ENCODE measurements at regions not wholly inside any gene's neighbourhood (a gene's known extent, or its start where the extent isn't known, plus 50 kb on each side); places are given as distances from the start of the nearest gene placed in this dataset.

DNA sequence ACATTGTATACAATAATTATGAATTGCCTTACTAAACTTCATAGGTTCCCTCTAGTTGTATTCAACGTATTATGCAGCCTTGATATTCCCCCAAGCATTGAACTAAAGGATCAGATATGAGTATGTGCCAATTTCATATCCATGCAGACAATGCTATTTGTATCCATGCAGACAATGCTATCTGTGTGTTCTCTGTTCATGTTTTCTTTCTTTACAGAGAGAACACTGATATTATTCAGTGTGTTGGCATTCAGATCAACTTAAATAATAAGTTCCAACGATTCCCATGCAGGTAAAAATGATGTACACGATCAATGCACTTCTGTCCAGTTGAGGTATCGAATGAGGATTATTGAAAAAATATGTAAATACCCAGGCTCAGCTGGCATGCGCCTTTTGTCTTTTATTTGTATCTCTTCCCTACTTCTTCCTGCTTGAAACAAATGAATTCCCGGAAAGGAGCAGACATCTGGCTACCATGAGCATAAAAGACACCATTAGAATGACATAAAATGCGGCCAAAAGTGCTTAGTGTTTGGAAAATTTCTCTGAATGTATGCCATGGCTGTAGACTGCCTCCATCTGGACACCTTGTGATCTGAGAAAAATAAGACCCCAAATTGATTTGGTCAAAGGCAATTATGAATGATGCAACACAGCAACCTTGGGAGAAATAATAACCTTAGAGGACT lies 731.5 kb downstream of the SLITRK1 start:
- Histone ChIP-seq H3K27ac (ENCODE audit: low read length) (no peak overlapping the region), H3K36me3 (ENCODE audit: insufficient read depth, low read length) (no peaks in the 10 kb centered on the region), H3K9me2 (ENCODE audit: insufficient read depth, low read length) (no peaks in the 10 kb centered on the region), H3K9ac (ENCODE audit: low read length) (no peak overlapping the region), H4K20me1 (ENCODE audit: insufficient read depth) (no peaks in the 10 kb centered on the region), H2AFZ (ENCODE audit: low read depth, low read length) (no peak overlapping the region), H3K27me3 (ENCODE audit: insufficient read depth, low read depth, low read length) (no peaks in the 10 kb centered on the region), H3K4me3 (ENCODE audit: low read length) (no peak overlapping the region), H3K4me2 (ENCODE audit: low read length) (no peak overlapping the region), H3K79me2 (replicated peaks; ENCODE audit: insufficient read depth, low read length) (no peaks in the 10 kb centered on the region), H3K9me3 (ENCODE audit: low read length) (peaks cover 3% of the 10 kb centered on the region), H3F3A (ENCODE audit: insufficient read depth, low read length, poor library complexity, severe bottlenecking) (no peaks in the 10 kb centered on the region)
- no peak for TF ChIP-seq MXI1 (conservative IDR thresholded peaks at IDR 0.05; ENCODE audit: poor library complexity, severe bottlenecking)
- TF ChIP-seq, protein P1, sequence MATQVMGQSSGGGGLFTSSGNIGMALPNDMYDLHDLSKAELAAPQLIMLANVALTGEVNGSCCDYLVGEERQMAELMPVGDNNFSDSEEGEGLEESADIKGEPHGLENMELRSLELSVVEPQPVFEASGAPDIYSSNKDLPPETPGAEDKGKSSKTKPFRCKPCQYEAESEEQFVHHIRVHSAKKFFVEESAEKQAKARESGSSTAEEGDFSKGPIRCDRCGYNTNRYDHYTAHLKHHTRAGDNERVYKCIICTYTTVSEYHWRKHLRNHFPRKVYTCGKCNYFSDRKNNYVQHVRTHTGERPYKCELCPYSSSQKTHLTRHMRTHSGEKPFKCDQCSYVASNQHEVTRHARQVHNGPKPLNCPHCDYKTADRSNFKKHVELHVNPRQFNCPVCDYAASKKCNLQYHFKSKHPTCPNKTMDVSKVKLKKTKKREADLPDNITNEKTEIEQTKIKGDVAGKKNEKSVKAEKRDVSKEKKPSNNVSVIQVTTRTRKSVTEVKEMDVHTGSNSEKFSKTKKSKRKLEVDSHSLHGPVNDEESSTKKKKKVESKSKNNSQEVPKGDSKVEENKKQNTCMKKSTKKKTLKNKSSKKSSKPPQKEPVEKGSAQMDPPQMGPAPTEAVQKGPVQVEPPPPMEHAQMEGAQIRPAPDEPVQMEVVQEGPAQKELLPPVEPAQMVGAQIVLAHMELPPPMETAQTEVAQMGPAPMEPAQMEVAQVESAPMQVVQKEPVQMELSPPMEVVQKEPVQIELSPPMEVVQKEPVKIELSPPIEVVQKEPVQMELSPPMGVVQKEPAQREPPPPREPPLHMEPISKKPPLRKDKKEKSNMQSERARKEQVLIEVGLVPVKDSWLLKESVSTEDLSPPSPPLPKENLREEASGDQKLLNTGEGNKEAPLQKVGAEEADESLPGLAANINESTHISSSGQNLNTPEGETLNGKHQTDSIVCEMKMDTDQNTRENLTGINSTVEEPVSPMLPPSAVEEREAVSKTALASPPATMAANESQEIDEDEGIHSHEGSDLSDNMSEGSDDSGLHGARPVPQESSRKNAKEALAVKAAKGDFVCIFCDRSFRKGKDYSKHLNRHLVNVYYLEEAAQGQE (IDR thresholded peaks at IDR 0.05; ENCODE audit: borderline replicate concordance), result no peak
- no peak for TF ChIP-seq RAD21 (conservative IDR thresholded peaks at IDR 0.05)
- TF ChIP-seq, protein P2, sequence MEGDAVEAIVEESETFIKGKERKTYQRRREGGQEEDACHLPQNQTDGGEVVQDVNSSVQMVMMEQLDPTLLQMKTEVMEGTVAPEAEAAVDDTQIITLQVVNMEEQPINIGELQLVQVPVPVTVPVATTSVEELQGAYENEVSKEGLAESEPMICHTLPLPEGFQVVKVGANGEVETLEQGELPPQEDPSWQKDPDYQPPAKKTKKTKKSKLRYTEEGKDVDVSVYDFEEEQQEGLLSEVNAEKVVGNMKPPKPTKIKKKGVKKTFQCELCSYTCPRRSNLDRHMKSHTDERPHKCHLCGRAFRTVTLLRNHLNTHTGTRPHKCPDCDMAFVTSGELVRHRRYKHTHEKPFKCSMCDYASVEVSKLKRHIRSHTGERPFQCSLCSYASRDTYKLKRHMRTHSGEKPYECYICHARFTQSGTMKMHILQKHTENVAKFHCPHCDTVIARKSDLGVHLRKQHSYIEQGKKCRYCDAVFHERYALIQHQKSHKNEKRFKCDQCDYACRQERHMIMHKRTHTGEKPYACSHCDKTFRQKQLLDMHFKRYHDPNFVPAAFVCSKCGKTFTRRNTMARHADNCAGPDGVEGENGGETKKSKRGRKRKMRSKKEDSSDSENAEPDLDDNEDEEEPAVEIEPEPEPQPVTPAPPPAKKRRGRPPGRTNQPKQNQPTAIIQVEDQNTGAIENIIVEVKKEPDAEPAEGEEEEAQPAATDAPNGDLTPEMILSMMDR (IDR thresholded peaks at IDR 0.05; ENCODE audit: poor library complexity, severe bottlenecking), result no peak
- no peak for TF ChIP-seq SMC3 (conservative IDR thresholded peaks at IDR 0.05; ENCODE audit: poor library complexity)

DNA sequence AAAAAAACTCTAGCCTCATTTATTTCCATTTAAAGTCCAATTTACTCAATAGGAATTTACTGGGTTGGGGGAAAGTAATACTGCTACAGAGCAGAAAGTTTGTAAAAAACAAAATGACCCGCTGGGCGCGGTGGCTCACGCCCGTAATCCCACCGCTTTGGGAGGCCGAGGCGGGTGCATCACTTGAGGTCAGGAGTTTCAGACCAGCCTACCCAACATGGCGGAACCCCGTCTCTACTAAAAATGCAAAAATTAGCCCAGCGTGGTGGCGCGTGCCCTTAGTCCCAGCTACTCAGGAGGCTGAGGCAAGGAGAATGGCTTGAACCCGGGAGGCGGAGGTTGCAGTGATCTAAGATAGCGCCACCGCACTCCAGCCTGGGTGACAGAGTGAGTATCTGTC lies 745.6 kb downstream of the SLITRK1 start:
- Histone ChIP-seq H2AFZ (ENCODE audit: low read depth, low read length) (no peak overlapping the region), H3K27me3 (ENCODE audit: insufficient read depth, low read depth, low read length) (no peaks in the 10 kb centered on the region), H3K9ac (ENCODE audit: low read length) (no peak overlapping the region), H3K79me2 (replicated peaks; ENCODE audit: insufficient read depth, low read length) (no peaks in the 10 kb centered on the region), H3K9me3 (ENCODE audit: low read length) (no peaks in the 10 kb centered on the region), H3K36me3 (ENCODE audit: insufficient read depth, low read length) (no peaks in the 10 kb centered on the region), H3F3A (ENCODE audit: insufficient read depth, low read length, poor library complexity, severe bottlenecking) (no peaks in the 10 kb centered on the region), H3K4me2 (ENCODE audit: low read length) (no peak overlapping the region), H3K9me2 (ENCODE audit: insufficient read depth, low read length) (no peaks in the 10 kb centered on the region), H4K20me1 (ENCODE audit: insufficient read depth) (no peaks in the 10 kb centered on the region), H3K4me3 (ENCODE audit: low read length) (no peak overlapping the region), H3K27ac (ENCODE audit: low read length) (no peak overlapping the region)
- TF ChIP-seq, protein P1 (IDR thresholded peaks at IDR 0.05; ENCODE audit: borderline replicate concordance), result no peak
- no peak for TF ChIP-seq EP300 (conservative IDR thresholded peaks at IDR 0.05; ENCODE audit: poor library complexity, severe bottlenecking)
- no peak for TF ChIP-seq TAF1 (IDR thresholded peaks at IDR 0.05; ENCODE audit: low read depth)
- no peak for TF ChIP-seq RAD21 (conservative IDR thresholded peaks at IDR 0.05)
- TF ChIP-seq MXI1 (conservative IDR thresholded peaks at IDR 0.05; ENCODE audit: poor library complexity, severe bottlenecking), result no peak
- TF ChIP-seq, protein P2 (IDR thresholded peaks at IDR 0.05; ENCODE audit: poor library complexity, severe bottlenecking), result no peak
